HG03432 (cell line): ENCODE measurements at regions not wholly inside any gene's neighbourhood (a gene's known extent, or its start where the extent isn't known, plus 50 kb on each side); places are given as distances from the start of the nearest gene placed in this dataset.

Experiments
- ATAC-seq: cut with Tn5 transposase; IDR thresholded peaks from one replicate; pipeline ENCODE4 v1.9.1; 2021; ENCODE audit warnings: mild to moderate bottlenecking, moderate library complexity; ENCODE audit not compliant: unreplicated experiment

DNA sequence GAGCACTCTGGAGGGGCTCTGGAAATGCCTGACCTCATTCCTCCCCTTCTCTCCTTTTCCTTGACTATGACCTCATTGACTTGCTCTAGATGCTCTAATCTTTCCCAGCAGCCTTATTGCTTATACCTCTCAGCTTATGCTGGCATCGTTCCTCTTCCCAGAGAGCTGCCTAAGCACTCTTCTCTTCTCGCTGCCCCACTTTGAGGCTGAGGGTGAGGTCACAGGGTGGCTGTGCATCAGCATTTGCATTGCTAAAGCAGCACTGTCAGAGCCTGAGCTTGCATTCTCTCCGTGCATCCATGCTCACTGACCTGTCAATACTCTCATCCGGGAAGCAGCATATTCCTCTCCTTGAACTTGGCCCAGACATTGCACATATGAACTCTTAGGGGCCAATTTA lies 96.4 kb upstream of the NTRK2 start:
- ATAC-seq, result no peak

DNA sequence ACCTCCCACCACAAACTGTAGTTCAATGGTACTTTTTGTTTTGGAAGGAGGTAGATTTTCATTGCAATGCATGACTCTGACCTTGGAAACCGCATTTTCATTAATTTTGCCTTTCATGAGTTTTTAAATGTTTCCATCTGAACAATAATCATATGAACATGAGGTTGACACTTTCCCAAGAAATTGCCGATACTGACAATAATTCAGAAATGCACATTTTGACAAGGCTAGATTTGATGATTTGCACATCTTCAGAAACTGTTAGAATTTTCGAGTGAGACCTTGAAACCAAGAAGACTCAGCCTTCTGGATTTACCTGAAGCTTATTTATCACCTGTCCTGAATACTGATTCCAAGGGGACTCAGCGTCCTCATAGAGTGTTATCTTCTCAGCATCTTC lies 93.8 kb upstream of the NTRK2 start:
- ATAC-seq, result no peak

DNA sequence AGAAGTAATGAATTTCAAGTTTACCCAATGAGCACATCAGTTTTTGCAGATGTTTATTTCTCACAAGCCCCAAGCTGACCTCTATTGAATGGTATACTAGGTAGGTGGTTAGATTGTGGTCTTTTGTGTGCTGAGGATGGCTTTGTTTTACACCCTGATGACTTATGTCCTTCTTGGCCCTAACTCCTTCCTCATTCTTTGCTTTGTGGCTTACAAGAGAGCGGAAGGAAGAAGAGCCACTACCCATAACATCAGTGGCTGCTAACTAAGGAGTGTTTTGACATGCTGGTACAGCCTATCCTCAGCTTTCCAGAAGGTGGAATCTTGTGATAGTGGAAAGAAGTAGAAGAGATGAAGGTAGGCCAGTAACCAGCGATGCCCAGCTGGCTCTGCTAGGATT lies 85.7 kb upstream of the NTRK2 start:
- no peak for ATAC-seq

DNA sequence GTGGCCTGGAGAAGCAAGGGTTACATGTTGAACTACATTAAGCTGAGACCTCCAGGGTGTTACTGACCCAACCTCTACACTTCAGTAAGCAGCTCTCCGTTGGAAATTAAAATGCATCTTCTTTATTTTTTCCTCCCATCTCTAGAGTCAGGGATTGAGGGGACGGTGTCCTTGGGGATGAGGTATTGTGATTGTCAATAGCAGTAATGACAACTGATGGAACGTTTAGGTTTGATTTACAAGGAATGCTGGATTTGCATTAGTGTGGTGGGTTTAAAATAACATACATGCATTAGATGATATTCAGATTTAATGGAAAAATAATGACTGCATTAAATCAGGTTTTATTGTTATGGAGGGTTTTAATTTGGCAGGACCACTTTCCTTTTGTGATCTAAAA lies 82.9 kb upstream of the NTRK2 start:
- ATAC-seq, result no peak

DNA sequence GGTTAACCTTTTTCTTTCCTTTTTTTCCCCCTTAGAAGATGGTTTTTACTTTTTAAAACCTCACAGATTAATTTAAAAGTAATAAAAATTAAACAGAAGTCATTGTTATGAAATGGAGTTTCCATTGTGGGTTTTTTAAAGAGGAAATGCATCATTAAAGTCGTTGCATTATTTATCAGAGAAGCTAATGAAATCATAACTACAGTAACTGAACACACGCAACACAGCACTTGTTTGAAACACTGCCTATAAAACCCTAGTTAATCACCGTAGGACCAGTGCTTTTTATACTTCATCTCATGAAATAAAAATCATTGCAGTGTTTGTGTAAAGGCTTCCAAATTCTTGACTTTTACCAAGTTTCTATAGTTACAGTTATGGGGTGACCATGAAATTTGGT lies 82.4 kb upstream of the NTRK2 start:
- no peak for ATAC-seq

DNA sequence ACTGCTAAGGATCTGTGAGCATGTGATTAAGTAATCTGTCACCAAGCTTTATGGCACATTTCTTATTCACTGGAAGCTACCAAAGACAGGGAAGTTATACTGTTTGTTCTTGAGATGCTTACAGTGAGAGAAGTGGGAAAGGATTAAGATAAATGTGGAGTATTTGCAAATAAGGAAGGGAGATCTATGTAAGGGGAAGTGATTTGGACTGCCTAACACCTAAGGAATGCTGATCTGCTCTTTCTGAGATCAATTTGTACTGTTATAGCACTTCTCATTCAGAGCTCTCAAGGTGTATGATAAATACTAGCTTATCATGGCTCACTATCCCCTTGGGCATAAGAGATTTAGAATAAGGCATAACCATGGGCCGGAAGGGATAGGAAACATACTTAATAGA lies 80.0 kb upstream of the NTRK2 start:
- no peak for ATAC-seq

DNA sequence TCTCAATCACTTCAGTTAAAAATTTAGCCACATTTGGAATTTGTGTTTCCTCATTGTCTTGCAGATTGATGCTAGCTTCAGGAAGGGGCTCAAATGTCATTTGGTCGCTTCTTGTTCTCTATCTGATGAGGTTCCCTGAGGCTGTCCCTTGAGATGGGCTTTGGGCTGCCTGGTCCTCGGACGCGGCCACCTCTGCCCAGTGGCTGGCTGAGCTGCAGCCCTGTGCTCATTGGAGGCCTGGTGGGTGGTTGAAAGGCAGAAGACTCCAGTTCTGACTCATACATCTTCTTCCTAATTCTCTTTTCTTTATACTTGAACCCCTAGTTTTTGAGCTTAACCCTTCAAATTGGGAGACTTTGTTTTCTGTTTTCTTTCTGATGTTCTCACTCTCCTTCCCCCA lies 78.8 kb upstream of the NTRK2 start:
- ATAC-seq, result no peak

DNA sequence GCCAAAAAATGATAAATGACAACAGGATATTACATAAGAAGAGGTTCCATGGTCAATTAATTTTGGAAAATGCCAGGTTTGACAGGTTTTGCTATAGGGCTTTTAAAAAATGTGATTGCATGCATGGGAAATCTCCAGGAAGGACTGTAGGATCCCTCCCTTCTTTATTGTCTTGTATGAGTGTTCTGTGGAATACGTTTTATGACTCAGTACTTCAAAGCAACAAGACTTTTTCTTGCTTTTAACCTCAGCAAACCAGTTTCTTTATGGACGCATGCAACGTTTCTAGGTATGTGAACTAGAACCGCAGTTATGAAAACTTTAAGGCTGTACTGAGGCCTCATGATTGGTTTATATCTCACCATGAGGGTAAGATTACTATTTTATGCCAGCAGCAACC lies 76.6 kb upstream of the NTRK2 start:
- ATAC-seq, result no peak

DNA sequence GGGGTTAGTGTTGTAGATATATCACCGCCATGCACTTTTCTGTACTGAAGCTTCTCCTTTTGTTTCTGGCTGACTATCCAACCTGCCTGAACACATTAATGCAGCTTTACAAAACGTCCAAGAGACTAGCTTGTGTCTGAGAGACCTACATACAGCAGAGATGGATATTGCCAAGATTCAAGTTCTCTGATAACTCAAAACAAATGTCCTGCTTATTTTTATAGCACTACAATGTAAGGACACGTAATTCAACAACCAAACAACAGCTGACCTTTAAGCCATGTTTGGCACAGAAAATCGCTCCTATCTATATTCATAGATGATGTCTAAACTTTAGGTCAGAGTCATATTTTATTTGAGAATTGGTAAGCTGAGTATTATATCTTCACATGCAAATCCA lies 76.2 kb upstream of the NTRK2 start:
- no peak for ATAC-seq

DNA sequence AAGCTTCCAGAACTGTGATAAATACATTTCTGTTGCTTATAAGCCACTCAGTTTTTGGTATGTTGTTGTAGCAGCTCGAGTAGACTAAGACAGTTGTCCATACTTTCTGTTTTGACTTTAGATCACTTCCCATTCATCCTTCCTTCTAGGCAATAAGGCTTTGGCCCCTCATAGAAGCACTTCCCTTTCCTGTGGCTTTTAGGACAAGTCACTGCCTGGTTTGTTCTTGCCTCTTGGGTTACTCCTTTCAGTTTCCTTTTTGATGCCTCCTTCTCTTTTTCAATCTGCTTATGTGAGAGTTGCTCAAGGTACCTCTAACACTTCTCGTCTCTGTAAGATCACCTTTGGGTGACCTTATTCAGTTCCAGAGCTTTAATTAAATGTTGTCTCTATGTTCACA lies 72.4 kb upstream of the NTRK2 start:
- peak; percentile 97 for ATAC-seq

DNA sequence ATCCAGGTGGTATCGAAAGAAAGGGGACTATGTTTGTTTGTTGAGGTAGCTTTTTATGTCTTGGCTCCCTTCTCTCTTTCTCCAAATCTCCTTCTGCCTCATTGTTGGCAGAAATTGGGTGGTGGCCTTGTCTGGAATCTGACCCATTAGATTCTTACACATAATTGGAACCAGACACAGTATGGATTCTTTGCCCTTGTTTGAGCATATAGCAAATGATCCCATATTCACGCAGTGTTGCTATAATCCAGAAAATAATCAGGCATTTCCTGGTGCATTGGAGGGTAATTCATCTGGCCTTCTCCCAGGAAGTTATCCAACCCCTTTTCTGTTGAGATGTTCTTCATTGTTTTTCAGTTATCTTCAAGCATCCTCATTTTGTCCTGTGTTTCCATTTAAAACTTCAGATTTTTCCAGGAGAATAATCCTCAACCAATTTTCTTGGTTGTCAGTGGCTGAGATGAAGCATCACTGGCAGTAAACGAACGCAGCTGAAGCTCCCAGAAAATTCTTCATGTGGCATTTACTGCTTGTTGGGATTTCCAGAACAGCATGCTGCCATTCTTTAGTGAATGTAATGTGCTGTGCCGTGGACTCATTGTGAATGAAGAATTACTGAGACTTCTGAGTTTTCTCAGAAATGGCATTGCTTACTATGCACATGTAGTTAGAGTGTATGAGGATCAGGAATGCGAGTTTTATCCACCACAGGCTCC lies 70.5 kb upstream of the NTRK2 start:
- ATAC-seq, result no peak

DNA sequence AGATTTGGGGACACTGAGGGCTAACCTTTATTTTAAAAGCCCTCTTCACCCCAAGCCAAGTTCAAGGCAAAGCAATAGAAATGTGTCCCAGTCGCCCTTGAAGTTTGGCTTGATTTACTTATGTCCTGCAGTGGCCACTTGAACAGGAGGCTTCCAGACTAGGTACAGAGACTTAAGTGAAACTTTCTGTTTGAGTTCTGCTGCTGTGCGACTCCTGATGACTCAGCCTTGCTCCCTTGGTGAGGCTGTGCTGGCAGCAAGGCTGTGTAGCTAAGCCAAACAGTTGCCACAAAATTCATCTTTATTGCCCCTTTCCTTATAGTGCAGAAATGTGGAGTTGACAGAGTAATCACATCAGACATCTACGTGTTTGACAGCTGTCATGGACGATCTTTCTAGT lies 68.8 kb upstream of the NTRK2 start:
- ATAC-seq, result no peak

DNA sequence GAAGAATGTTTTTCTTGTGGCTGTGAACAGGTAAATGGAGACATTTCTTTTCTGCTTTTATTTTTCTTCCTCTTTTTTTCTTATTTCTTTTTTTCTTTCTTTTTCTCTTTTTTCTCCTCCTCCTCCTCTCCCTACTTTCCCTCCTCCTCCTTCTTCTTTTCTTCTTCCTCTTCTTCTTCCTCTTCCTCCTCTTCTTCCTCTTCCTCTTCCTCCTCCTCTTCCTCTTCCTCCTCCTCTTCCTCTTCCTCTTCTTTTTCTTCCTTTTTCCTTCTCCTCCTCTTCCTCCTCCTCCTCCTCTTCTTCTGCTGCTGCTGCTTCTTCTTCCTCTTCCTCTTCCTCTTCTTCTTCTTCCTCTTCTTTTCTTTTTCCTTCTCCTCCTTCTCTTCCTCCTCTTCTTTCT lies 65.3 kb upstream of the NTRK2 start:
- no peak for ATAC-seq

DNA sequence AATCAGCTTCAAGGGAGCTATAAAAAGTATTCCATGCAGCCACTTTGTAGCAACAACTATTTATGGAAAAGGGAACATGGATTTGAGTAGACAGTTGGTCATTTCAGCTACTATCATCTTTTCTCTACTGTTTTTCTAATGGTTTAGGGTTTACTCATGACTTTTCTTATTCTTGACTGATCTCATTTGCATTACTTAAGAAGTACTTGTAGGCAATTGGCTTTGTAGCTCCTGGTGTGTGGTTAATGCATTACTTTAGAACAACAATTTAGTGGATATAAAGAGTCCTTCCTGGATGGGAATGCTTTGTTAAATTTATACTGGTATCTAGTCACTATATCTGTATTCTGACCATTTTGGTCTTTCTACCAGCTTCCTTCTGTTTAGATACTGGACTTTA lies 59.8 kb upstream of the NTRK2 start:
- no peak for ATAC-seq

DNA sequence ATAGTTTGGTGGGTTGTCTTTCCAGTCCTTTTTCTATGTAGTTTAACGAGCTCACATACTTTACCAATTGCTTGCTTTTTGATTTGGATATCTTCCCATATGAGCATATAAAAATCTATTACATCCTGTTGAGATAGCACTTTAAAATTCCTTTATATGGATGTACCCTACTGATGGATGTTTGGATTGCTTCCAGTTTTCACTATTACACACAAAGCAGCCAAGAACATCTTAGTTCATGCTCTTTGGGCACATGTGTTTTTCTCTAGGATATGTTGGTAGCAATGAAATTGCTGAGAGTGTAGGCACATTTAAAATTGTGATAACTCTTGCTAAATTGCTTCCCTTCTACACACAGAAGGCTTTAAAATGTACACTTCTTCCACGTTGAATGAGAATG lies 56.1 kb upstream of the NTRK2 start:
- no peak for ATAC-seq

DNA sequence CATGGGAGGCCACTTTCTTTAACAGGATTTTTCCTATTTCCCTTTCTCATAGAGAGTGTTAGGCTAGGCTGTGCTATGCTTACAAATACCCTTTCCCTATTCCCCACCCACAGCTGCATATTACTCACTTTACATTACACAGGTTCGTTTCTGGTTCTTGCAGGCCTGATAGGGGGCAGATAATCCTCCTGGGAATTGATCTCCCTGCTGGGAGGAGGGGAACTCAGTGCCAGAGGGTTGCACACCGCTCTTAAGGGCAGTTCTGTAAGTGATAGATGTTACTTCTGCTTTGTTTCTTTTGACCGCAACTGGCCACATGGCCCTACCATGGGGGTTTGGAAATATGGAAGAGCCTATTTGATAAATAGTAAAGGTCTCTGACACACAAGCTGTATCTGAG lies 54.0 kb upstream of the NTRK2 start:
- ATAC-seq, result no peak

DNA sequence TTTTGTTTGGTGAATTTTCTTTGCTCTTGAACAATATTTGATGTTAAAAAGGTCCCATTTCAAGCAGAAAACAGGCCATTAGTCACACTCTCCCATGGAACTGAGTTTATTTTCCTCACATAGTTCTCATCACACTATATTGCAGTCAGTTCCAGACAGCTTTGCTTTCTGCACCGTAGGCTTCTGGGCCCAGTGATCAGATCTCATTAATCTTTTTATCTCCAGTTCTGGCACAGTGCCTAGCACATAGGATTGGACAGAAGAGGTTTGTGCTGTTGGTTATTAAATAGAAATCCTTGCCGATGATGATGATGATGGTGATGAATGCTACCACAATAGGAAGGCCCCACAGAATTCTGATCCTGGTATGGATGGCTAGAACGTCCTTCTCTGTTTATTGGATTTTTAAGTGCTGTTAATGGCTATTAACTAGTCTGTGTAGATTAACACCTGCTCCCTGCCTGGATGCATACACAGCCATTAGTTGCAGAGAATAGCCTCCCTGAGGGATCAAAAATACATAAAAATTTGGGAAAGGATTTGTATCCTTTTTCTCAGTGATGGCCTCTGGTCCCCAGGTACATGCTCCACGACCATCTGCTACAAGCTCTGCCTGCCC lies 52.0 kb upstream of the NTRK2 start:
- ATAC-seq, result no peak
